Stimulated activated CD4-positive, alpha-beta T cell treated with anti-CD3 and anti-CD28 coated beads, Interleukin-4, amount 100 ng/mL, for 24 hours (primary cell): ENCODE measurements at regions not wholly inside any gene's neighbourhood (a gene's known extent, or its start where the extent isn't known, plus 50 kb on each side); places are given as distances from the start of the nearest gene placed in this dataset.

Experiments
- DNase-seq: peaks from one replicate; pipeline ENCODE4 v3.0.0-alpha.2; 2020

- DNase-seq: no peak
These were observed 72.5 kb downstream of the C16orf95 start for GRCh38 chr16:87244636-87245197.

GRCh38 chr16:87245511-87245910 is 71.7 kb downstream of the C16orf95 start:
- no peak for DNase-seq

- no peak for DNase-seq
These were observed 70.7 kb downstream of the C16orf95 start for GRCh38 chr16:87246269-87247065.

- no peak for DNase-seq
These were observed 68.5 kb downstream of the C16orf95 start for GRCh38 chr16:87248714-87249113.

- DNase-seq: no peak
These were observed 67.8 kb downstream of the C16orf95 start for GRCh38 chr16:87249425-87249824.

- DNase-seq: no peak
These were observed 66.7 kb downstream of the C16orf95 start for GRCh38 chr16:87250431-87250960.

- no peak for DNase-seq
These were observed 64.8 kb downstream of the C16orf95 start for GRCh38 chr16:87252269-87252970.
